Cardiac fibroblast (primary cell): ENCODE measurements at regions not wholly inside any gene's neighbourhood (a gene's known extent, or its start where the extent isn't known, plus 50 kb on each side); places are given as distances from the start of the nearest gene placed in this dataset.
A peak's percentile ranks its signal among the peaks of the same experiment; 100 is the strongest.

ENCODE experiments used
- DNase-seq, 2 donors: peaks; one replicate each; pipeline versions ENCODE4 v3.0.0 to v3.0.0-alpha.2; 2010; ENCODE audit warnings: low read depth in 2 of 2
- H3K4me3 ChIP-seq, 2 donors: replicated peaks in 1 of 2; 1 replicate in 1 of 2; 2 replicates in 1 of 2; pipeline ENCODE4 v1.5.1; 2011; ENCODE audit warnings: low read depth in 2 of 2, low read length in 2 of 2, mild to moderate bottlenecking in 2 of 2, moderate library complexity in 1 of 2
- CTCF ChIP-seq: IDR thresholded peaks from one replicate; pipeline ENCODE4 v1.5.1; 2011; ENCODE audit warnings: low read depth, mild to moderate bottlenecking, low read length, inconsistent platforms

GRCh38 chr2:18986046-18986445 is 372.4 kb downstream of the OSR1 start:
- no peak for DNase-seq
- TF ChIP-seq CTCF, result no peak
- no peak overlapping the region for H3K4me3 ChIP-seq

DNA sequence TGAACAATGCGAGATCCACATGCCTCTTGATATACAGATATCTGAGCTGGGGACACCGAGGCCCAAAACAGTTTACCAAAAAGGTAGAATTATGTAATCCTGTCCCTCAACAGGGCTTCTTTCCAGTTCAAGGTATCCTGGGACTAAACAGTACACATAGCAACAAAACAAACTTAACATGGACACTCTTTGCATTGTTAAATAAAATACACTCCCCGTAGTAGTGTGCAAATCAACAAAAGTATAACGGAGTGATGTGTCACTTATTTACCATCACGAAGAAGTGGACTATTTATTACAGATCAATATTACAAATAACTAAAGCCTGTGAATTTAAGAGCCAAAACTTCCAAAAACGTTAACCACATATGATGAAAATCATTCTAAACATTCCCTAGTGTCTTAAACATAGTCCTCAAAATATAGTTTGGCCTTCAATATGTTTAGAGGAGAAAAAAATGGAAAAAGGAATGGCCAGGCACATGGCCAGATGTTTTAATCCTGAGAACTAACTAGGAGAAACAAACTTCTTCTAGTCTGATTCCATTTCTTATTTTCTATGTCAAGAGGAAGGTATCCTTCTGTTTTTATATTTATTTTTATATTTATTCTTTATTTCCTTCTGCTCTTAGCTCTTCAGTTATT is 377.5 kb downstream of the OSR1 start:
- no peak for DNase-seq
- H3K4me3 ChIP-seq, result no peak overlapping the region
- no peak for TF ChIP-seq CTCF

- no peak for TF ChIP-seq CTCF
- no peak overlapping the region for H3K4me3 ChIP-seq
- DNase-seq, result no peak
Observed at GRCh38 chr2:18980104-18980785, 378.2 kb downstream of the OSR1 start.

DNA sequence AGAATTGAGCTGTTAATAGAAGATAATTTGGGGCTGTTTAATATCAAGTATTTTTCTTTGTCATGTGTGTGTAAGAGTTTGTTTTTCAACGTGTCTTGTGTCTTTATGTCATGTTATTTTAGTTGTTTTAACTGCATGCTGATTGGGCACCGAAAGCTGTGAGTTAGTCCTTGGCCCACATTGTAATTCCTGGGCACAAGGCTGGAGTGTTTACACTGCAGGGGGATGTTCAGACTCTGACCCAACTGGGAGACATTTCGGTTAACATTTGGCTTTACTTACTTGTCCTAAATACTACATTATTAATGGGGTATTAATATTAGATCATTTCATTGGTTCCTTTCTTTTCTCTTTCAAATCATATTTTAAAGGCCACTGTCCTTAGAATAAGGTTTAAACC is 381.0 kb downstream of the OSR1 start:
- DNase-seq, result no peak
- TF ChIP-seq CTCF, result no peak
- no peak overlapping the region for H3K4me3 ChIP-seq

DNA sequence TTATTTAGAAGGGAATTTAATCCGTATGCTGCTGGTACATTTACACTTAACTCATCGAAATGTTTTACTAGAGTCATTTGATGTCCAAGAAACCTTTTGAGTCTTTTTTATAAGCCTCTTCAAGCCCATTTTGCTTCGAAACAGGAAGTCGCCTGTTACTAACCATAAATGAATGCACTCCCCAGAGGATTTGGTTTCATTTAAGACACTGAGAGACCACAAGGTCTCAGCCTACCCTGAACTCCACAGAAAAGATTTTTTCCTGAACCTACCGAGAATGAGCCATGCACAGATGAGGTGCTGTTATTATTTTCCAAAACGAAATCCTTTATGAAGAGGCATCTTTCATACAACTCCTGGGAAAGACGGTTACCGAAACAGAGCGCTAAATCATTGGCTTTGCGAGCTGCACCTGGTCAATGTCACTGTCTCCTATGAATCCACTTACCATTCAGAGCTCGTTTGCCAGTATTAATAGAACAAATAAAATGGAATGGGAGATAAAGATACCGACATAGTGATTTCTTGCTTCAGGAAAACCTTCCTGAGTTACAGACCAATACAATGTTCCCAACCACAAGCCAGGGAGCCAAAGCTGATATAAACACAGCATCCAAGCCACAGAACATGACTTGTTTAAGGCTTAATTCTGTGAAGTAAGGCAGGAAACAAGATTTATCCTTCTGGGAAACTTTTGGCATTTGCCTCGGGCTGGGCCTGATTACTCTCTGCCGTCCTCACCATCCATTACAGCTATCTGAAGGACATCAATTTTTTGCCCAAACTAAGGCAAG is 382.1 kb downstream of the OSR1 start:
- peak; percentile 80 to 95 for DNase-seq
- peak overlapping the region in 1 of 2 donors; percentile 1 for H3K4me3 ChIP-seq

More for the DNA sequence above, 382.1 kb downstream of the OSR1 start:
- TF ChIP-seq CTCF, result no peak
